ENCODE measurements at regions not wholly inside any gene's neighbourhood (a gene's known extent, or its start where the extent isn't known, plus 50 kb on each side); places are given as distances from the start of the nearest gene placed in this dataset.
"Not testable (repeated sequence)": the region's sequence is repeated elsewhere in the genome, so short reads cannot be mapped to it uniquely, and the experiment has no call there.

DNA sequence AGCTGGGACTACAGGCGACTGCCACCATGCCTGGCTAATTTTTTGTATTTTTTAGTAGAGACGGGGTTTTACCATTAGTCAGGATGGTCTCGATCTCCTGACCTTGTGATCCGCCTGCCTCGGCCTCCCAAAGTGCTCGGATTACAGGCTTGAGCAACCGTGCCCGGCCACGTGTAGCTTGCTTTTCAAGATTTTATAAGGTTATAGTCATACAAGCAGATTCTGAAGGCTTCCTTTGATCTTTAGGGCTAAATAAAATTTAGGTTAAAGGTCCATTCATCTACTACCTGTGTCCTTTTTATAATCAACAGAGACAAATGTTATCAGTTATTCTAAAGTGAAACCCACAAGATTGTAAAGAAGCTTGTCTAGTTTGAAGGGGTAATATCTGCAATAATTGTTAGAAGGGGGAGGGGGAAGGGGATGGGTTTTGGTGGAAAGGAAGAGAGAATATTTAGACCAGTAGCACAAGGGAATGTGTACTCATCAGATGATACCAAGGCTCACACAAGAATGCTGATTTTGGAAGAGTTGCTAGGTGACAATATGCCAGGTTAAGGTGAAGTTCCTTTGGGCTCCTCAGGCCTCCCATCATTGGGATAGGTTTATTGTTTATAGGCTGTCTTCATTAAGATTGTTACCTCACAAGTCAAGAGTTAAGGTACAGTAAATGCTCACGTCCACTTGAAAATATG lies 284.7 kb downstream of the ALDH8A1 start:
- no peak for DNase-seq

DNA sequence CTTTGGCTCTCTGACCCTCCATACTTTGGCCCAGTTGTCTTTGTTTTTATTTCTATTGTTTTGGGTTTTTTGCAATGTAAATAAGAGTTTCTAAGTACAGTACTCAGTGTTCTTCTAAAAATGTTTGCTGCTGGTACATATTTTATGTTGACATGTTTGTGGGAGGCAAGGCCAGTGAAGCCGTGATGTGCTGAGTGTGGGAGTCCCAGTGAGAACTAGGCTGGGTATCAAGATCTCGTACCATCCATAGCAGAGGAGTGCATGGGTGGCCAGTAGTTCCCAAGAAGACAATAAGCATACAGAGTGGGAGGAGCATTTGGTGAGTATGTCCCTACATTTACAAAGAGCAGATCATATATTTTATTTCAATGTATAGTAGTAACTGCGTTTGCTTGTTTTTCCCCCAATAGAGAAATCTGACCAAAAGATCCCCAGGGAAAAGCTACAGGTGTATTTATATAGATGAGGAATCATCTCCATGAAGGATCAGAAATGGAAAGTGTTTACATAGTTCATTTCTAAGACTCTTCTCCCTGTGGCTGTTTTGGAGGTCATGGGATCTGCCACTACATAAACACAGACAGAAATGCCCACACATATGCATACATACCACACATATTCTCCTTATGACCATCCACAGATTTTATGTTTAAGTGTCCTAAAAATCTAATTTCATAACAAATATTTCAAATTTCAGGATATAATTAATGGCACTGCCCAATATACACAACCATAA lies 285.9 kb downstream of the ALDH8A1 start:
- DNase-seq = no peak

DNA sequence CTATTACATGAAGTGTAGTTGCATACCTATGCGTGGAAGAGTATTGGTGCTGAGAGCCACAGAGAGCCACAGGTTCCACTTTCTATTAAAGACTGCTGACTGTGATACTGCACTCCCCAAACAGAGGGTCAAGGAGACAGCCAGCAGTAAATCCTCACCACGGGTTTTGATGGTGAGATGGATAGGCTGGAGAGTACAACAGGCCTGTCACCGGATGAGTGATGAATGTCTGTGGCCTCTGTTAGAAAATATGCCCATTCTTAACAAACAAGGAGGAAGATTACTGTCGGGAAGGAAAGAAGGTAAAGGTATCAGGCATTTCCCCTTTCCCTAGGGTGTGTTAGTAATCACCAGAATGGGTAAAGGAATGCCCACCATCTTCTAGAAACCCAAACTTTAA lies 286.5 kb downstream of the ALDH8A1 start:
- DNase-seq = no peak

DNA sequence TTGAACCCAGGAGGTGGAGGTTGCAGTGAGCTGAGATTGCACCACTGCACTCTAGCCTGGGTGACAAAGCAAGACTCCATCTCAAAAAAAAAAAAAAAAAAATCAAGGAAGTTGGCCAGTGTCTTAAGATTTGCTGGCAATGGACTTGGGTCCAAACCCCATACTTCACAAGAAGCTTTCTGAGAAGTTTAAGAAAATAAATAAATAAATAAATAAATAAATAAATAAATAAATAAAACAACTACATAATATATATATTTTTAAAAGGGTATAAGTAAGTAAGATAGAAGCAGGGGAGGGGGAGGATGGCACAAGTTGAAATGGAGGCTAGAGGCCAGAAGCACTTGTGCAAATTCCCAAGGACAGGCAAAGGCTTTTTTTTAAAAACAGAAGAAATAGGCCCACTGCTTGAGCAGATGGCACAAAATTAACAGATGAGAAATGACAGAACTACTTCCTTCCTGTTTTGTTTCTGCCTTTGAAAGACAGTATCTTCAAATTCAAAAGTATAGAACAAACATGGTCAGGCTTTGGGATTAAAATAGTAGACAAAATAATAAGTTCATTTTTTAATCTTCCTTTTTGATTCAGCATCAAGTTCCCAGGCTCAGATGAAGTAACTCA lies 287.7 kb downstream of the ALDH8A1 start:
- no peak for DNase-seq

GRCh38 chr6:134659885-134660284 lies 290.0 kb downstream of the ALDH8A1 start:
- DNase-seq = not testable (repeated sequence)

DNA sequence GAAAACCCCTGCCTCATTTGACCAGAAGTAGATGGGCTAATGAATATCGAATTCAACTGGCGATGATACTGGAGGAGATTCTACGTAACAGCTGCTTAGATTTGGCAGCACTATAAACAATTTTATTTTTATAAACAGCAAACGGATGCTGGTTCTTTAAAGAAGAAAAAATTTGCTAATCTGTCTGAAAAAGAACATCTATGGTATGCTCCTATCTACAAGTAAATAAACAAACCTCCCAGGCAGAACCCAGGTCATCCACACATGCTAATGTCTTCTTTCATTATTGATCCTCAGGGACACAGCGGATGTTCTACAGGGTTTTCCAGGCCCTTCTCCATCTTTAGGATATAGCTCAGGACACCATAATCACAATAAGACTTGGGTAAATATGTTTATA lies 291.3 kb downstream of the ALDH8A1 start:
- DNase-seq = no peak

DNA sequence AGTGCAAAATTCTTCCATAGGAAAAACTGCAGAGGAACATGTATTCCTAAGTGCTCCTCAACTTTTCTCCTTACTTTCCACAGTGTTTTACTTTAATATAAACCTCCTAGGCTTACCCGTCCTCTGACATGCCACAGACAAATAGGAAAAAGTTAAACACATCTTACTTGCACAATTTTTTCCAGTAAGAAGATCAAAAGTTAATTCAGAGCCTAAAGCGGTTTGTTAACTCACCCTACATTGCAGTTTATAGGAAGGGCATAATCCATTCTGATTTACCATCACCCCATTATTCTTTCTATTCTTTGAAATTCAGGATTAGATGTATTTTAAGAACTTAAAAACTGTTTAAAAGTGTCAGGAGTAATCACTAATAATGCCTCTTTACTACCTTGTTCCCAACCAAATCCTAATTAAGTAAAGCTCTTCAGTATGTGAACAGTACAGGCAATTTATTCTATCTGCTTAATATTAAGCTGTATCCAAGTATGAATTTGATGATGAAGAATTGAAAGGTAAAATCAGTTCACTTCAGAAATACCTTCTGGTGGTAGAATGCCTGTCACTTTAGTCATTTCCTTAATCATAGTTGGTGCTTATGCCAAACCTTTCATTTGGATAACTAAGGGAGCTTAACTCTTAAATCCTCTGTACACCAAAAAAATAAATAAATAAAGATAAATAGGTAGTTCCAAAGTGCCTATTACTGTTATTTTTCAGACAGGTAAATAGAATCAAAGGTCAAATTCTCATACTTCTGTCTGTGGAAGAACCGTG lies 292.0 kb downstream of the ALDH8A1 start:
- DNase-seq = no peak

DNA sequence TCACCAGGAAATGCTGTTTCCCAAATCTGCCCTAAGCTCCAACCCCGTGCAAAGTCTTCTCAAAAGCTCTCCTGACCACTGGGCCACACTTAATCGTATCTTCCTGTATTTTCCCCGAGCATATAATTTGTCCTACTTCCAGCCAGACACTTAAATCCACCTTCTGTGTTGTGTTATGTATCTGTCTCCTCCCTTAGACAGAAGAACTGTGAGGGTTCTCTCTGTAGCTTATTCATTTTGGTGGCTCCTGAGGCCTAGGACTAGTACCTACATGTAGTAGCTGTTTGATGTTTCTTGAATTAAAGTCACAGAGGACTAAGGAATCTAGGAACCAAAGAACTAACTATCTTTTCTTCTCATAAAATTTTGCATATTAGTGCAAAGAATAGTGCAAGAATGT lies 292.6 kb downstream of the ALDH8A1 start:
- no peak for DNase-seq

DNA sequence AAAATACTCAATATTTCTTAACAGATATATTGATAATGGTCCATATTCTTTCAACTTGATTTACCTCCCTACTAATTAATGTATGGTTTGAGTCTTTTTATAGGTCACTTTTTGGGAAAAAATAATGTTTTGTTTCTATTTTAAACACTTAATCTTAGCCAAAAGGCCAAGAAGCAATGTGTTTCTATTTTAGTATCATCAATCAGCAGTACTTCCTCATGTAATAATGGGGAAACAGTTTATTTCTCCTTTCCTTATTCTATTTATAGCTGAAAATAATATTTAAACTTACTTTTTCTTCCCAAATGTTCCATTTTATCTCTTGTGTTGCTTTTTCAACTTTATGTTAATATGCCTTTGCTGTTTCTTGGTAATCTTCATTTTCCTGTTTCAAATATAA lies 295.1 kb downstream of the ALDH8A1 start:
- no peak for DNase-seq

- no peak for DNase-seq
Measured at GRCh38 chr6:134651519-134651918, 298.4 kb downstream of the ALDH8A1 start.

GRCh38 chr6:134647861-134648260 lies 302.0 kb downstream of the ALDH8A1 start:
- DNase-seq = no peak

DNA sequence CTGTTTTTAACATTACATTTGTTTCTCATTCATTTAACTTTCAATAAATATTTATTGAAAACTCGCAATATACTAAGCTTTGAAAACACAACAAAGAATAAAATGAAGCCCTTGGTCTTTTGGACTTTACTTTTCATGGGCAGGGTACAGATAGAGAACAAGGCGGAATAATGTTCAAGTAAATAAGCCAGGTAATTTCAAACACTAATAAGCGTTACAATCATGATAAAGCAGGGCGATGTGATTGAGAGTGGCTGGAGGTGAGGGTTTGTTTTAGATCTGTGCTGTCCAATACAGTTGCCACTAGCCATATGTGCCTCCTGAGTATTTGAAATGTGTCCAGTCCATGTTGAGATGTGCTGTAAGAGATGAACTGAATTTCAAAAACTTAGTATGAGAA lies 307.1 kb downstream of the ALDH8A1 start:
- DNase-seq = no peak

DNA sequence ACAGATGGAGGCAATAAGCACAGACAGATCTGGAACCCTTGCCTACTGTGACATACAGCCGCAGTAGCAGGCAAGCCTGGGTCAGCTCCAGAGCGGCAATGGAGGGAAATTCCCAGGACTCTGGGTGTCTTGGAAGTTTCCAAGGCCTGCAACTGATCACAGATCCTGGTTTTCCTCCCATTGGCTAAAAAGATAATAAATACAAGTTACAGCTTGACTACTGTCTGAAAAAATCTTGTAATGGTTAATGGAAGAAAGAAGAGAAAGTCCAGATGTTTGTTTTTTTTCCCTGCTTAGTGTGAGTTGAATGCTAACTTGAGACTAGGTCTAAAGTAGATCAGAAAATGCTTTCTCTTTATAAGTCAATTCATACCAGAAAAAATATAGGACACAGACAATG lies 307.6 kb downstream of the ALDH8A1 start:
- DNase-seq = no peak

DNA sequence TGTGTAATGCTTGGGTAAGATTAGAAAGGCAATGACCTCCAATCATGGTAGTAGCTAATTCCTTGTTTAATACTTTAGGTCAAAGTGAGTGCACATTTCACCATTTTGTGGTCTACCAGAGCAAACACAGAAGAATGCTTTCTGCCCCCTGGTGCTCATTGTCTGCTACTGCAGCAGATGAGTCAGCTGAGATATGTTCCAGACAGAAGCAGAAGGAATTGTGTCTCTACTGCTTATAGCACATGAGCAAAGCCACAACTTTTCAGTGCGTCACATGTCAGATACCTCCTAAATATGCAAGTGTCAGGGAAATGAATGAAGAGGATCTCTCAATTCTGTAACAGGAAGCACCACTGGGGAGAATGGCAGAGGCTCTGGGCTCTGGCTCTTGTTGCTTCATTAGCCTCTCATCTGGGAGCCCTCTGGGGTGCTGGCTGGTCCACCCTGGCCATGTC lies 308.9 kb downstream of the ALDH8A1 start:
- peak; percentile 95 for DNase-seq

- no peak for DNase-seq
Measured at GRCh38 chr6:134640229-134640628, 309.7 kb downstream of the ALDH8A1 start.

GRCh38 chr6:134637847-134638437 lies 312.0 kb downstream of the ALDH8A1 start:
- no peak for DNase-seq

DNA sequence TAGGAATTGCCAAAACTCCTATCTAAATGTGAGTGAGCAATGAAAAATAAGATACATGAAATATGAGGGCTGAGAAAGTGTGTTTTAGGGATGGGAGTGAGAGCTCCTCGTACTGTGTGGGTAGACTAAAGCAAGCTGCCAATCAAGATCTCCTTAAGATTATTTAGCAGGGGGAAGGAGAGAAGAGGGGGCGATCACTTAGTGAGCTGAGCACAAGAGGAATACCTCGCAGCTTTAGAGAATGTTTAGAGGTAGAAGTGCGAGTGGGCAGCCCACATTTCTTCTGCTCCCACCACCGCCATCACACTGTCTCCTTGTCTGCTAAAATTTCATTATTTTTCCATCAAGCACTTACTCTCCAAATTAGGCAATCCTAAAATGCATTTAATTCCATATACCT lies 312.6 kb downstream of the ALDH8A1 start:
- DNase-seq = no peak

DNA sequence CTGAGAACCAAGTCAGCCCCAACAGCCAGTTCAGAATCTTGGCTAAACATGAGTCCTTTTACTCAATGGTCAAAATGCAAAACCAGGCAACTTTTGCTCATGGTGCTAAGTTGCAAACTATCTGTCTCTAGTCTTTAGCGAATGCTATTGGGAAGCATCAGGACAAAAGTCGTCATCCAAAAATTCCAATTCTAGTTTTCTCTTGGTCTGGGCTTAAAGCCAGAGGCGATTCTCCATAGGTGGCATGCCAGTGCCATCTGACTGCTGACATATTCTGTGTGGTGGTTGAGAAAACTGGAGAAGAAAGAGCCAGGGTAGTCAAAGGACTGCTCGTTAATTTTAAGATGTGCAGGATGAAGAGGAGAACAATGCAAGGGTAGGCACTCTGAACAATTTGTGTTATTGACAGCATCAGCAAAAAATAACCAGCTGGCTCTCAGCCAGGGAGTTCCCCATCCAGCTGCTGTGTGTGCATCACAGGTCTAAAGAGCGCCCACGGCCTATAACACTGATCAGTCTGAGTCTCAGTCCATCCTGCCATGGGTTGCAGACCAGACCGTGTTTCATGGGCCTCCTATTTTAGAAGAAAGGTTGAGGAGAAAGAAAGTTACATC lies 313.6 kb downstream of the ALDH8A1 start:
- DNase-seq = no peak

DNA sequence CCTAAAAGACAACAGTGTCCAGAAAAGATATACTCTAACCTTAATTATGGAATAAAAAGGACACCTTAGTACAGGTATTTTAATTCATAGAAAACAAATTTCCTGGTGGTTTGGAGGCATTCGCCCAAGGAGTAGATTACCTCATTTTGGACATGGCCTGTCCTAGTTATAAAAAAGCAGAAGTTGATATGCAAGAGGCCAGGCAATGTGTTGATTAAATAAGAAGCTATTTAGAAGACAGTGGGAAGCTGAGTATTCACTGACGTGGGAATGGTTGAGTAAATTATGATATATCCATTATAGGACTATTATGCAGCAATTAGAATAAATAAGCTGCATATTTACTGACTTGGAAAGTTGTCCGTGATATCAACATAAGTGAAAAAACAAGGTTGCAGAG lies 314.9 kb downstream of the ALDH8A1 start:
- DNase-seq = peak; percentile 60

DNA sequence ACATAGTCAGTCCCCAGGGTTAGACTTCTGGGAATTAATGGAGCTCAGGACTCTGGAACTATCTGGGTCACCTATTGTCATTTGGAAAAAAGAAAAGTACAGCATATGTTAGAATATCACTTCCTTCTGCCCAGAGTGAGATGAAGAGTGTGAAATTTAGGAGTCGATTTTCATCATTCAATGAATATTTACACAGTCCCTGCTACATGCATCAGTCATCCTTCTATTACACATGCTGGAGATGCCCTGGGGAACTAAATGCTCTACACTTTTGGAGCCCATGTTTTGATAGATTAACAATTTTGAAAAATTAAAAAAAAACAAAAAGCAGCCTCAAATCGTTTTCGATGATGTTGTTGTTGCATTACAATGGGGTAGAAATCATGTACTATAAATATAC lies 315.4 kb downstream of the ALDH8A1 start:
- no peak for DNase-seq

- DNase-seq = peak; percentile 73
Measured at GRCh38 chr6:134632982-134633940, 315.3 kb upstream of the SGK1 start.

Measured in OCI-M1 (cell line).